Stomach (tissue), 8 donors: ENCODE measurements at regions not wholly inside any gene's neighbourhood (a gene's known extent, or its start where the extent isn't known, plus 50 kb on each side); places are given as distances from the start of the nearest gene placed in this dataset.
"Not testable (repeated sequence)": the region's sequence is repeated elsewhere in the genome, so short reads cannot be mapped to it uniquely, and the experiment has no call there.

Source experiments
- DNase-seq, 2 donors: peaks; one replicate each; pipeline versions ENCODE4 v3.0.0 to v3.0.0-alpha.2; 2013 to 2019
- H3K27ac ChIP-seq, 5 donors: fragments of 200-600 bp in 4 of 5; sonication (generic) in 4 of 5; one replicate each; pipeline ENCODE4 v1.5.1; 2013 to 2019; ENCODE audit warnings: mild to moderate bottlenecking in 1 of 5, moderate library complexity in 1 of 5
- H3K27me3 ChIP-seq, 3 donors: fragments of 200-600 bp; sonication (generic); one replicate each; pipeline ENCODE4 v1.5.1; 2017 to 2019; ENCODE audit warnings: mixed run types in 1 of 3
- H3K36me3 ChIP-seq, 4 donors: fragments of 200-600 bp; sonication (generic); 1 replicate in 3 of 4; 2 replicates in 1 of 4; pipeline ENCODE4 v1.5.1; 2016 to 2019
- H3K4me1 ChIP-seq, 4 donors: fragments of 200-600 bp; sonication (generic); one replicate each; pipeline ENCODE4 v1.5.1; 2016 to 2019
- H3K4me3 ChIP-seq, 4 donors: fragments of 200-600 bp; sonication (generic) in 3 of 4; one replicate each; pipeline ENCODE4 v1.5.1; 2016 to 2019; ENCODE audit warnings: mild to moderate bottlenecking in 1 of 4
- H3K9me3 ChIP-seq, 4 donors: fragments of 200-600 bp; sonication (generic); one replicate each; pipeline ENCODE4 v1.5.1; 2016 to 2019
- CTCF ChIP-seq, 7 experiments: fragments of 450-650 bp in 4 of 7; fragments of 200-600 bp in 3 of 7; sonication (generic) in 3 of 7; IDR thresholded peaks; one replicate each; pipeline ENCODE4 v1.5.1; 2016 to 2019; ENCODE audit warnings: antibody characterized with exemption in 7 of 7, control low read depth in 2 of 7, mild to moderate bottlenecking in 1 of 7
- EP300 ChIP-seq: sonication (generic); formaldehyde crosslinking; IDR thresholded peaks from one replicate; pipeline ENCODE4 v1.6.1; 2017; ENCODE audit warnings: antibody characterized with exemption
- POLR2A ChIP-seq, 4 donors: fragments of 450-650 bp; IDR thresholded peaks; one replicate each; pipeline ENCODE4 v1.6.1; 2016; ENCODE audit warnings: antibody characterized with exemption in 4 of 4, control low read depth in 2 of 4, mild to moderate bottlenecking in 1 of 4, moderate library complexity in 1 of 4
- POLR2AphosphoS5 ChIP-seq, 3 donors: sonication (generic); formaldehyde crosslinking; IDR thresholded peaks; one replicate each; pipeline ENCODE4 v1.6.1; 2016; ENCODE audit warnings: antibody characterized with exemption in 3 of 3
- WGBS, 5 donors: extraction: QIAGEN DNeasy Blood & Tissue Kit in 3 of 5; methylation state at CpG; one replicate each; pipeline versions ENCODE4 v1.1.5 to v1.1.7; 2013 to 2018; 5-methylcytosine and 5-hydroxymethylcytosine counted together
- intact Hi-C: fragments of 100-400 bp; cut with DNase I; formaldehyde crosslinking; loops from one replicate; pipeline ENCODE4 v1.15.1; 2023; ENCODE audit warnings: low total_unique reads
- donor health status: healthy with polysubstance abuse.
- donor health status: Bipolar disorder and iron deficiency.
- donor health status: healthy.

GRCh38 chr6:49284180-49284579 lies 178.9 kb downstream of the MMUT start:
- 50 to 57% (median 55%) methylated on average over 1 of the region's 1 CpG for WGBS, 5 donors

GRCh38 chr6:49274809-49275769 lies 188.0 kb downstream of the MMUT start:
- intact Hi-C loops, H3K27me3 ChIP-seq, H3K27ac ChIP-seq, DNase-seq, H3K4me1 ChIP-seq, H3K4me3 ChIP-seq, H3K36me3 ChIP-seq: not testable (repeated sequence)
- 75 to 84% (median 79%) methylated on average over 13 to 27 of the region's 27 CpGs for WGBS, 5 donors
- H3K9me3 ChIP-seq = peaks cover 0 to 19% (median 11%) of the 10 kb centered on the region in 4 donors

More at GRCh38 chr6:49284180-49284579, 178.9 kb downstream of the MMUT start:
- Histone ChIP-seq H3K36me3 (no peaks in the 10 kb centered on the region), H3K27me3 (no peaks in the 10 kb centered on the region), H3K4me3 (no peak overlapping the region), H3K9me3 (no peaks in the 10 kb centered on the region), H3K27ac (no peak overlapping the region), H3K4me1 (no peaks in the 10 kb centered on the region)
- TF ChIP-seq POLR2A (IDR thresholded peaks at IDR 0.05) (no peak), CTCF (IDR thresholded peaks at IDR 0.05) (no peak), EP300 (no peak), POLR2AphosphoS5 (IDR thresholded peaks at IDR 0.05) (no peak)
- intact Hi-C loops = no loop called here
- DNase-seq = no peak

DNA sequence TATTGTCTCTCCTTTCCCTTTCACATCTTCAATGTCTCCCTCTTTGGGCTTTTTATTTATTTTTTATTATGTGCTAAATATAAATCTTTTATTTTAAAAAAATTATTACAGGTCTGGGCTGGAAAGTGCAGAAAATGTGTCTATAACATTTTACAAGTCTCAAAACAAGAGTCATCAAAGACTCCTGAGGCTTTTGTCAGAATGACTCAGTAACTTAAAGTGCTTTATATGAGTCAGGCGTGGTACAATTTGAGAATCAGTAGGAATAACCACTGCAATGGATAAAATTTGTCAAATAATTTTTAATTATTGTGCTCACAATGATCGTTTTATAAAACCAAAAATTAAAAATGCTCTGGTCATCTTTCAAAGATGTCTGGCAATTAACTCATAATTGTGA lies 193.9 kb downstream of the MMUT start:
- TF ChIP-seq EP300 (no peak), CTCF (IDR thresholded peaks at IDR 0.05) (no peak), POLR2A (IDR thresholded peaks at IDR 0.05) (no peak), POLR2AphosphoS5 (IDR thresholded peaks at IDR 0.05) (no peak)
- H3K4me1 ChIP-seq = no peaks in the 10 kb centered on the region
- no peak overlapping the region for H3K27ac ChIP-seq
- H3K4me3 ChIP-seq = no peak overlapping the region
- DNase-seq = no peak
- no peaks in the 10 kb centered on the region for H3K36me3 ChIP-seq
- 24 to 46% (median 27%) methylated on average over 2 of the region's 2 CpGs for WGBS, 5 donors
- intact Hi-C loops = no loop called here
- H3K9me3 ChIP-seq = peaks cover 0 to under 1% (median 0%) of the 10 kb centered on the region in 4 donors
- H3K27me3 ChIP-seq = no peaks in the 10 kb centered on the region

DNA sequence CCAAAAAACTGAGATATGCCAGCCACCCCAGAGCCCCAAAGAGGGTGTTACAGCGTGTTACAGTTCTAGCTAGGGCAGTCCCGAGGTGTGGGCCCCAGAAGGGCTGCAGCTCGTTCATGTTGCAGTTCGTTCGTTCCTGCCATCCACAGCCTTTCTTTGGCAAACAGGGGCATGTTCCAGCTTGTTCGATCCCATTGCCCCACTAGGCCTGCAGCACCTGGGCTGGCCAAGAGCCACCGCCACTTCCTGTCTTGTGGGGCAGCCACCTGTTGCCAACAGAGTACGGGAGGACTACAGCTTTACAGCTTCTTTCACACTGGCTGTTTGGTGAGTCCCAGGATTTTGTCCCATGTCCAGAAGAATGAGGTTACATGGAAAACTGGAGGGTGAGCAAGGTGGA lies 198.1 kb downstream of the MMUT start:
- intact Hi-C loops = no loop called here
- TF ChIP-seq POLR2AphosphoS5 (IDR thresholded peaks at IDR 0.05) = no peak
- Histone ChIP-seq H3K4me1 (no peaks in the 10 kb centered on the region), H3K9me3 (no peaks in the 10 kb centered on the region), H3K4me3 (no peak overlapping the region), H3K27ac (no peak overlapping the region), H3K27me3 (no peaks in the 10 kb centered on the region), H3K36me3 (no peaks in the 10 kb centered on the region)
- no peak for DNase-seq
- 81 to 87% (median 85%) methylated on average over 7 to 8 of the region's 8 CpGs for whole genome bisulfite sequencing, 5 donors

GRCh38 chr6:49264496-49264895 lies 198.6 kb downstream of the MMUT start:
- no peak for DNase-seq
- TF ChIP-seq EP300 = no peak
- TF ChIP-seq POLR2AphosphoS5 (IDR thresholded peaks at IDR 0.05) = no peak
- TF ChIP-seq POLR2A (IDR thresholded peaks at IDR 0.05) = no peak
- no peak for TF ChIP-seq CTCF (IDR thresholded peaks at IDR 0.05)
- Histone ChIP-seq H3K36me3 (no peaks in the 10 kb centered on the region), H3K4me3 (no peak overlapping the region), H3K27me3 (no peaks in the 10 kb centered on the region), H3K9me3 (no peaks in the 10 kb centered on the region), H3K27ac (no peak overlapping the region), H3K4me1 (no peaks in the 10 kb centered on the region)
- 72 to 85% (median 75%) methylated on average over 5 to 7 of the region's 7 CpGs for WGBS, 5 donors
- intact Hi-C loops = no loop called here
